Right lobe of liver (tissue), 4 donors: ENCODE measurements at regions not wholly inside any gene's neighbourhood (a gene's known extent, or its start where the extent isn't known, plus 50 kb on each side); places are given as distances from the start of the nearest gene placed in this dataset.

Source experiments
- CTCF ChIP-seq, 4 donors: fragments of 200-600 bp in 3 of 4; fragments of 450-650 bp in 1 of 4; IDR thresholded peaks; one replicate each; pipeline versions ENCODE4 v1.5.1 to v1.8.0; 2016 to 2022; ENCODE audit warnings: antibody characterized with exemption in 4 of 4, mild to moderate bottlenecking in 2 of 4
- POLR2A ChIP-seq: fragments of 450-650 bp; IDR thresholded peaks from one replicate; pipeline ENCODE4 v1.6.1; 2017; ENCODE audit warnings: antibody characterized with exemption, mild to moderate bottlenecking
- donor health status: DM: no; HTN: no; CAD: no.
- donor health status: DM: no; HTN: no; CAD: no.
- donor health status: DM: no; HTN: yes; CAD: no.

DNA sequence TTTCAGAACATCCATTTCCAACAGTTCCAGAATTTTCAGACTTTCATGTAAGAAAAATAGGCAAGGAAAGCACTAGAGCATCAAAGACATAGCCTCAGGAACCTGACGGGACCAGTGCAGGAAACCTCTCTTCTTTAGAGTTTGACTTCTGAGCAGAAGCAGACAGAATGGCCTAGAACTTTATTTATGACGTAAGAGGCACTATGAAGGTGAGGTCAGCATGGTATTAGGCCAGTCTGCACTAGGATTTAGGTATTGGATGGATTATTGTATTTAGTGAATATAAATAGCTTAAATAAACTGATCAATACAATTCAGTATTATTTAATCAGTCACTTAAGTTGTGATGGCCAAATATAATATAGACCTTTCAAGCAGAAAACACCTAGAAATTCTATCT, 117.6 kb downstream of the CYRIA start:
- TF ChIP-seq CTCF (IDR thresholded peaks at IDR 0.05) (no peak), POLR2A (no peak)
